GM12865 (cell line): ENCODE measurements at regions not wholly inside any gene's neighbourhood (a gene's known extent, or its start where the extent isn't known, plus 50 kb on each side); places are given as distances from the start of the nearest gene placed in this dataset.

Source experiments
- DNase-seq: peaks from one replicate; pipeline ENCODE4 v3.0.0; 2010; ENCODE audit warnings: low read depth
- H3K4me3 ChIP-seq: 2 replicates; pipeline ENCODE4 v1.5.1; 2011; ENCODE audit warnings: mild to moderate bottlenecking, low read depth, low read length, control low read depth
- CTCF ChIP-seq: IDR thresholded peaks from 2 replicates; pipeline ENCODE4 v1.5.1; 2011; ENCODE audit warnings: low read length, control low read depth, low read depth, inconsistent platforms; ENCODE audit not compliant: insufficient read depth; ENCODE audit errors: missing control alignments

- no peak for TF ChIP-seq CTCF
- no peak for DNase-seq
- H3K4me3 ChIP-seq, result no peak overlapping the region
Observed at GRCh38 chr13:50450279-50450678, 393.2 kb downstream of the DLEU7 start.

- no peak for TF ChIP-seq CTCF
- DNase-seq, result no peak
- no peak overlapping the region for H3K4me3 ChIP-seq
Observed at GRCh38 chr13:50451609-50452008, 391.9 kb downstream of the DLEU7 start.

GRCh38 chr13:50452028-50452427 lies 391.5 kb downstream of the DLEU7 start:
- DNase-seq, result no peak
- no peak overlapping the region for H3K4me3 ChIP-seq
- TF ChIP-seq CTCF, result no peak

- no peak overlapping the region for H3K4me3 ChIP-seq
- DNase-seq, result no peak
- TF ChIP-seq CTCF, result no peak
Observed at GRCh38 chr13:50452756-50453155, 390.7 kb downstream of the DLEU7 start.

GRCh38 chr13:50453188-50453587 lies 390.3 kb downstream of the DLEU7 start:
- no peak overlapping the region for H3K4me3 ChIP-seq
- TF ChIP-seq CTCF, result no peak
- DNase-seq, result no peak

GRCh38 chr13:50456111-50456510 lies 387.4 kb downstream of the DLEU7 start:
- no peak overlapping the region for H3K4me3 ChIP-seq
- DNase-seq, result no peak

More at GRCh38 chr13:50456111-50456510, 387.4 kb downstream of the DLEU7 start:
- TF ChIP-seq CTCF, result no peak
